DMS 273 treated with DMSO at 0.1 percent for 48 hours (cell line): ENCODE measurements at regions not wholly inside any gene's neighbourhood (a gene's known extent, or its start where the extent isn't known, plus 50 kb on each side); places are given as distances from the start of the nearest gene placed in this dataset.

Source experiments
- DNase-seq: peaks from one replicate; lab custom pipeline; 2025; lab: John Stamatoyannopoulos, UW

DNA sequence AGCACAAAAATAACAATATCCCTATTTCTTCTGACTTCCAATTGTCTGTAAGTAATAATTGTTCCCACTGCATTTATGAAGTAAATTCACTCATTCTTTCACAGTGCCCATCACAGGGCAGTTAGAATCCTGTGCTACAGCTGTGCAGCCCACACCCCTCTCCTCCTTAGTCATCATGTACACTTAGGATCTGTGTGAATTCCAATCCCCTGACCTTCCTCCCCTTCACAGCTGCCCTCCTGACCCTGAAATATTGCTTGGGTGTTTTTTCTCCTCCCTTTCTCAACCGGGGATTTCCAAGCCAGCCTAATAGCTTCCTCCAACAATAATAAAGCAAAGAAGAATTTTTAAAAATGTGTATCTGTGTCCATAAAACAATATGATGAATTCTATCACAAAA is 91.5 kb upstream of the BEND6 start:
- DNase-seq: no peak

- DNase-seq: no peak
These were observed 92.3 kb upstream of the BEND6 start for GRCh38 chr6:56862415-56863175.

DNA sequence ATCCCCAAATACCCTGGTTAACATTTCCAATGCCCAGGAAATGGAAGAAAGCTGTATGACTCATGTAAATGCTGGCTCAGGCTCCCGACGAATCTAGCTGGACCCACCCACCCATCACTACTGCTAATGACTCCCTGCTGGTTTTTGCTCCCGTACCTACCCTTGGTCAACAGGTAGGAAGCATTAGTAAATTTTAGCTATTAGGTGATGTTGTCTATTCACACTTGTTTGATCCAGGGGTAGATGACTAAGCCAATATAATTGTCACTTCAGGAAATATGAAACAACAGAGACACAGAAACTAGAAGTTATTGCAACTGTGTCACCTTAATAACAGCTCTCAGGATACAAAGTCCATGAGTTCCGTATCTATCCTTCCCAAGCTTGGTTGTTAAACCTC is 94.4 kb upstream of the BEND6 start:
- no peak for DNase-seq

GRCh38 chr6:56856036-56856580 is 98.8 kb upstream of the BEND6 start:
- no peak for DNase-seq

DNA sequence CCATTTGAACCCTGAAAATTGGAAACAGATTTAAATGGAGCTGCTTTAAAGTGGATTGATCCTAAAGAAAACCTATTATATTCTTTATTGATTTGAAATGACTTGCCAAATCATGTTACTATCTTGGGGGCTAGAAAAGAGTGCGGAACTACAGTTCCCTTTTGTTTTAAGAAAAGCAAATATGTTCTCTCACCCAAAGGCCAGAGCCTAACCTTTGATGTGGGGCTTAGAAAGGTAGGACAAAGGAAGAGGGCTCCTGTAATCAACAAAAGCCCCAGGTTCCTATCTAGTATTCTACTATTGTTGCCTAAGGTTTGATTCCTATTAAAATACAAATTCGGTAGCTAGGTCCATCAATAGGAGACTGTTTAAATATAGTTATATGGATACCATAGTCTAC is 100.8 kb upstream of the BEND6 start:
- DNase-seq: no peak

- DNase-seq: no peak
These were observed 101.4 kb upstream of the BEND6 start for GRCh38 chr6:56853541-56853940.

DNA sequence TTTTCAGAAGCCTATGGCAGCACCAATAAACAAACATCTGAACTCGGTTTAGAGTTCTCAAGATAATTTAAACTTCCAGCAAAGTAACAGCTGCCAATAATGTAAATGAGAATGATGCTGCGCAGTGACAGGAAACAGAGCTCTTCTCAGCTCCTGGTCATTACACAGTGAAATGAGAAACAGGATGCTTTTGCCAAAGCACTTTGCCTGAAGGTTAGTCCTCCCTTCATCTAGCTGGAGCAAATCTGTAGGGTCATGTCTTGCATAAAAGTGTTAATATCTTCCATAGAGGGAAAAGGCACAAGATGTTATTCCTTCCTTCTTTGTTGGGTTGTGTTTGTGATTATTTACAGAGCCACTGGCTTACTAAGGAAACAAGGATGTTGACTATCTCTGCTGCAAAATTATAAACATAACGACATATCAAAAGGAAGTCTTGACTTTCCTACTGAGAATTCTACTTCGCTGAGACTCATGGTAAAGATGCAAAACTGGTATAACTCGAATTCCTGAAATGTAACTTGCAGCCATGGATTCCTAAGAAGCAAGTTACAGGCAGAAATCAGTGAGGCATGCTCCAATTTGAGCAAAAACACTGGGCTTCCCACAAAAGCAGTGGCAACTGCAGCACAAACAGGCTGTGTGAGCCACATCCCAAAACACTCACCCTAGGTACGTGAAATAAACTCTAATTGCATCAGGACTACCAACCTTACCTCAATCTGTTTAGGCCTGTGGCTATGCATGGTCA is 102.5 kb upstream of the BEND6 start:
- DNase-seq: no peak

- DNase-seq: peak; percentile 33
These were observed 103.2 kb upstream of the BEND6 start for GRCh38 chr6:56851541-56852259.

- no peak for DNase-seq
These were observed 103.8 kb upstream of the BEND6 start for GRCh38 chr6:56851074-56851473.

- no peak for DNase-seq
These were observed 104.3 kb upstream of the BEND6 start for GRCh38 chr6:56850626-56851025.

- DNase-seq: no peak
These were observed 105.0 kb upstream of the BEND6 start for GRCh38 chr6:56849896-56850295.

GRCh38 chr6:56848105-56848504 is 106.8 kb upstream of the BEND6 start:
- no peak for DNase-seq

DNA sequence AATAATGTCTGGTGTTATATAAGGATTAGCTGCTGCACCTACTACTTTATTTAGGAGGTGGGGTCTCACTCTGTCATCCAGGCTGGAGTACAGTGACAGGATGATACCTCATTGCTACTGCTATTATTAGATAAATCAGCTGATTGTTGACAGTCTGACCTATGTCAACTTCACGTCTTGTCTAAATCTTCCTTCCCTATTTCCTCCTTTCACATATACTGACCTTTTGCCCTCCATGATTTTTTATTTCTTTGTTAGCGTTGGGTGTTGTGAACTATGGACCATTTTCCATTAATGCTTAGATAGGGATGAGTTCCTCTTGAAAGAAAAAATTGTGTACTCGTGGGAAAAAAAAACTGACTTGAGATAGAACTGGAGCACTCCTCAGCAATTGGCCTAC is 109.9 kb upstream of the BEND6 start:
- no peak for DNase-seq

DNA sequence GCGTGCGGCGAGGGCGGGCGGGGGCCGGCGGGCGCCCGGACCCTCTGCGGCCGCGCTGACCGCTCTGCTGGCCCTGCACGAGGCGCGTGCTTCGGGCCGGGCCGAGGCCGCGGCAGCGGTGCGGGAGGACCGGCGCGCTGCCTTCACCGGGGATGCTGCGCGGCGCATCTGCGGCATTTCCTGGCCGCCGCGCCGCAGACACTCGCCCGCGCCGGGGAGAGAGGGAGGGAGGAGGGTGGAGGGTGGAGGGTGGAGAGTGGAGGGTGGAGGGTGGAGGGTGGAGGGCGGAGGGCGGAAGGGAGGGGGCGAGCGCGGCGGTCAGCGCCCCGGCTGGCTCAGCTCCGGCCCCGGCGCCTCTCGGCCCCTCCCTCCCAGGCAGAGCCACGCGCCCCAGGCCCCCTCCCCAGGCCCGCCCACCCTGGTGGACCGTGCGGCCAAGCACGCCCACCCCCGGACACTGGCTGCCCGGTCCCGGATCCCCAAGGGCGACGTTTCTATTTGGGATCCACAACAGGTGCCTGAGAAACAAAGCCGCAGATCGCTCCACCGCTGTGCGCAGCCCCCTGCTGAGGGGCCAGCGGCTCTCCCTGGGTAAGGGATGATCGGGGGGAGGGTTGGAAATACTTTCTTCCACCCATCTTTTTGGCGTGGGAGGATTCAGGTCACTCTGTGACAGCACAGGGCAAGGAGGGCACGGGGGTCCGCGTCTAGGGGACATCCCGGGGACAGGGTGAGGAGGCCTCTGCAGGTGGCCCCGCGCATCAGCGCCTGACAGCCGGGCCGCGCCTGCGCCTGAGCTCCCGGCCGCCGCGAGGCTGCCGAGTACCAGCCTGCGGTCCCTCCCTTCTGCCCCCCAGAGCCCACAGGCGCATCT is 111.2 kb upstream of the BEND6 start:
- peak; percentile 82 for DNase-seq

DNA sequence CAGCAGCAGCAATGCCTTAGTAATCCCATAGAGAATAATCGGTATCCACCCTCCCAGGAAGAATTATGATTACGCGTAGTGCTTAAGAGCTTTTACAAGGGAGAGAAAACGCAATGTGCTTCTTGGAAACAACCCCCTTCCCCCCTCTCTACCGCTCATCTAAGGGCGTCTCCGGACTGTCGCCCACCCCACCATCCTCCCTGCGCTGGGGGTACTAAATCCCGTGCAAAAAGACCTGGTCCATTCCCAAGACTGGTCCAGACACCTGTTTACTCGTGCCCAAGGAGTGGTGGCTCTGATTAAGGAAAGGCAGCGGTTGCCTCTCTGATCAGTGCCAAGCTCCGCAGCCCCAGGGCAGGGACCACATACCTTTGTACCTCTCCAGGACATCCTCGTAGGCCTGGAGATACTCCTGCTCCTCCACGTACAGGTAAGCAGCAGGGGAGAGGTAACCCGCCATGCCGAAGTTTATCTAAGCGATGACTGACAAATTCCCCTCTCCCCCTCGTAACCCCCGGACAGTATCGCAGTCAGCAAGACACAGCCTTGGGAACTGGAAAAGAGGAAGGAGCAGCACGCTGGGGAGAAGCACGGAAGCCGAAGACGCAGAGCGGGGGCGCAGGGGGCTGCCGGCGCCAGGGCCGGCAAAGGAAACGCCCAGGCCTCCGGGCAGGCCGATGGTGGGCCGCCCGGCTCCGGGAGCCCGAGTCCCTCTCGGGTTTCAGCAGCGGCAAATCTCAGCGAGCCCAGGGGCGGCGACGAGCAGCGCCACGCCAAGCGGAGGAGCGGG is 112.0 kb upstream of the BEND6 start:
- DNase-seq: no peak

GRCh38 chr6:56841751-56842150 is 113.2 kb upstream of the BEND6 start:
- DNase-seq: no peak

DNA sequence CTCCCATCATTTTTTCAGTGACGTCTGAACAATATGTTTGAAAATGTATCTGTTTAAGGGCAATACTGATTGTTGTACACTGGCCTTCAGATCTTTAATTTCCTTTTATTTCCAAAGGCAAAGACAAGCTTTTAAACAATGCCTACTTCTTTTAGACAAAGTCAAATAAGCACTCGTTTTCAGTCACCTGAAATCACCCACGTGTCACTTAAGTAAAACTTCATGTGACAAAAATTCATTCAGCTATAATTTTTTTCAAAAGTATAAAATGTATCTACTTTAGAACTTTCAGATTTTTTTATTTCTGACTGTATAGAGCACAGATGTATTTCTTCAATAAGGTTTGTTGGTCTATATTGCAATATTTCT is 113.5 kb upstream of the BEND6 start:
- DNase-seq: no peak

- DNase-seq: no peak
These were observed 114.2 kb upstream of the BEND6 start for GRCh38 chr6:56840467-56841380.

- no peak for DNase-seq
These were observed 115.2 kb upstream of the BEND6 start for GRCh38 chr6:56839533-56840183.
